ENCODE measurements at regions not wholly inside any gene's neighbourhood (a gene's known extent, or its start where the extent isn't known, plus 50 kb on each side); places are given as distances from the start of the nearest gene placed in this dataset.

- no peaks in the 10 kb centered on the region for H3K27me3 ChIP-seq (ENCODE audit: insufficient read depth, low read length, poor library complexity)
- no peaks in the 10 kb centered on the region for H3K36me3 ChIP-seq (ENCODE audit: insufficient read depth, low read length)
- H3K79me2 ChIP-seq (ENCODE audit: insufficient read depth, low read length), result no peaks in the 10 kb centered on the region
- H3K9me3 ChIP-seq (ENCODE audit: insufficient read depth, low read length, severe bottlenecking), result no peaks in the 10 kb centered on the region
- H3K4me2 ChIP-seq (ENCODE audit: insufficient read depth, low read length), result no peak overlapping the region
- DNase-seq (peak; percentile 65), ATAC-seq (ENCODE audit: insufficient read depth, low read depth) (peak; percentile 93)
- no peaks in the 10 kb centered on the region for H4K20me1 ChIP-seq (ENCODE audit: insufficient read depth, low read length)
- no peak overlapping the region for H3K27ac ChIP-seq (ENCODE audit: low read length)
- peaks cover 3% of the 10 kb centered on the region; the same call in 1 of the 2 replicates for H3K4me1 ChIP-seq (ENCODE audit: insufficient read depth, low read length)
- H3K9ac ChIP-seq (ENCODE audit: low read depth, low read length), result no peak overlapping the region
- peak; percentile 88 for TF ChIP-seq CTCF (IDR thresholded peaks at IDR 0.05; ENCODE audit: borderline replicate concordance, extremely low read depth, low read length, poor library complexity, severe bottlenecking)
- no peak for TF ChIP-seq EZH2 (IDR thresholded peaks at IDR 0.05; ENCODE audit: borderline replicate concordance, low read depth, low read length, severe bottlenecking)
- no peak overlapping the region for H3K4me3 ChIP-seq (ENCODE audit: low read depth in 1 of 2, low read length in 2 of 2)
- peak overlapping the region; percentile 55 for H2AFZ ChIP-seq (ENCODE audit: low read depth, low read length)
Measured at GRCh38 chr5:158074992-158075769, 216.2 kb upstream of the CLINT1 start.

- H3K9ac ChIP-seq (ENCODE audit: low read depth, low read length), result no peak overlapping the region
- H3K79me2 ChIP-seq (ENCODE audit: insufficient read depth, low read length), result no peaks in the 10 kb centered on the region
- no peak overlapping the region for H3K4me2 ChIP-seq (ENCODE audit: insufficient read depth, low read length)
- DNase-seq, result no peak
- H3K4me3 ChIP-seq (ENCODE audit: low read depth in 1 of 2, low read length in 2 of 2), result no peak overlapping the region
- TF ChIP-seq EZH2 (IDR thresholded peaks at IDR 0.05; ENCODE audit: borderline replicate concordance, low read depth, low read length, severe bottlenecking) (no peak), CTCF (IDR thresholded peaks at IDR 0.05; ENCODE audit: borderline replicate concordance, extremely low read depth, low read length, poor library complexity, severe bottlenecking) (no peak)
- H3K9me3 ChIP-seq (ENCODE audit: insufficient read depth, low read length, severe bottlenecking), result no peaks in the 10 kb centered on the region
- no peaks in the 10 kb centered on the region for H4K20me1 ChIP-seq (ENCODE audit: insufficient read depth, low read length)
- no peak for ATAC-seq (ENCODE audit: insufficient read depth, low read depth)
- no peak overlapping the region for H3K27ac ChIP-seq (ENCODE audit: low read length)
- H2AFZ ChIP-seq (ENCODE audit: low read depth, low read length), result no peak overlapping the region
- peaks cover 3% of the 10 kb centered on the region; the same call in 1 of the 2 replicates for H3K4me1 ChIP-seq (ENCODE audit: insufficient read depth, low read length)
- no peaks in the 10 kb centered on the region for H3K27me3 ChIP-seq (ENCODE audit: insufficient read depth, low read length, poor library complexity)
- H3K36me3 ChIP-seq (ENCODE audit: insufficient read depth, low read length), result no peaks in the 10 kb centered on the region
Measured at GRCh38 chr5:158074597-158074991, 215.6 kb upstream of the CLINT1 start.

DNA sequence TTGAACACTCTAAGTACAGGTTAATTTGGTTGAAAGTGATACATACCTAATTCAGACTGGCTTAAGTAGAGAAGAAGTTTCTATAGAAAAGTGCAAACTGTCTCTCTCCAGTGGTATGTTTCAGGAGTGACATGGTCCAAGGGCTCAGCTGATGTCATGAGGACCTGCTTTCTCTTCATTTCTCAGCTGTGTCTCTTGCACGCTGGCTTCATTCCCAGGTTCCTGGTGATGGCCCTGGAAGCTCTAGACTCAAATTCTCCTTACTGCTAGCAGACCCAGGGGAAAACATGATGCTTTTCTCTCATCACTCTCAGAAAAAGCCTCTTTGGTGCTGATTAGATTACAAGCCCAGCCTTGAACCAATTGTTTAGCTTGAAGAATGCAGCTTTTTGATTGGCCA, 211.9 kb upstream of the CLINT1 start:
- no peak for DNase-seq
- no peak overlapping the region for H3K4me2 ChIP-seq (ENCODE audit: insufficient read depth, low read length)

More for the DNA sequence above, 211.9 kb upstream of the CLINT1 start:
- TF ChIP-seq CTCF (IDR thresholded peaks at IDR 0.05; ENCODE audit: borderline replicate concordance, extremely low read depth, low read length, poor library complexity, severe bottlenecking), result no peak
- no peak for TF ChIP-seq EZH2 (IDR thresholded peaks at IDR 0.05; ENCODE audit: borderline replicate concordance, low read depth, low read length, severe bottlenecking)
- no peak overlapping the region for H3K27ac ChIP-seq (ENCODE audit: low read length)
- no peaks in the 10 kb centered on the region for H4K20me1 ChIP-seq (ENCODE audit: insufficient read depth, low read length)
- H2AFZ ChIP-seq (ENCODE audit: low read depth, low read length), result no peak overlapping the region
- no peak overlapping the region for H3K9ac ChIP-seq (ENCODE audit: low read depth, low read length)
- no peak overlapping the region for H3K4me3 ChIP-seq (ENCODE audit: low read depth in 1 of 2, low read length in 2 of 2)
- ATAC-seq (ENCODE audit: insufficient read depth, low read depth), result no peak
- H3K4me1 ChIP-seq (ENCODE audit: insufficient read depth, low read length), result peaks cover 3% of the 10 kb centered on the region; the same call in 1 of the 2 replicates
- no peaks in the 10 kb centered on the region for H3K27me3 ChIP-seq (ENCODE audit: insufficient read depth, low read length, poor library complexity)
- H3K9me3 ChIP-seq (ENCODE audit: insufficient read depth, low read length, severe bottlenecking), result no peaks in the 10 kb centered on the region
- H3K36me3 ChIP-seq (ENCODE audit: insufficient read depth, low read length), result no peaks in the 10 kb centered on the region
- H3K79me2 ChIP-seq (ENCODE audit: insufficient read depth, low read length), result no peaks in the 10 kb centered on the region
